ENCODE measurements at regions not wholly inside any gene's neighbourhood (a gene's known extent, or its start where the extent isn't known, plus 50 kb on each side); places are given as distances from the start of the nearest gene placed in this dataset.
"Not testable (repeated sequence)": the region's sequence is repeated elsewhere in the genome, so short reads cannot be mapped to it uniquely, and the experiment has no call there.

GRCh38 chr7:109467729-109468128 is 898.1 kb downstream of the DNAJB9 start:
- DNase-seq (ENCODE audit: low spot score) = not testable (repeated sequence)

GRCh38 chr7:109473172-109473571 is 903.5 kb downstream of the DNAJB9 start:
- DNase-seq (ENCODE audit: low spot score) = no peak

- no peak for DNase-seq (ENCODE audit: low spot score)
Measured at GRCh38 chr7:109476409-109476808, 906.7 kb downstream of the DNAJB9 start.

- no peak for DNase-seq (ENCODE audit: low spot score)
Measured at GRCh38 chr7:109479388-109479787, 909.7 kb downstream of the DNAJB9 start.

- not testable (repeated sequence) for DNase-seq (ENCODE audit: low spot score)
Measured at GRCh38 chr7:109490607-109491006, 920.9 kb downstream of the DNAJB9 start.

- DNase-seq (ENCODE audit: low spot score) = no peak
Measured at GRCh38 chr7:109497053-109497452, 927.4 kb downstream of the DNAJB9 start.

GRCh38 chr7:109498131-109498530 is 928.5 kb downstream of the DNAJB9 start:
- no peak for DNase-seq (ENCODE audit: low spot score)

GRCh38 chr7:109503421-109503820 is 933.7 kb downstream of the DNAJB9 start:
- DNase-seq (ENCODE audit: low spot score) = no peak

- no peak for DNase-seq (ENCODE audit: low spot score)
Measured at GRCh38 chr7:109522585-109522984, 952.9 kb downstream of the DNAJB9 start.

GRCh38 chr7:109527833-109528232 is 958.2 kb downstream of the DNAJB9 start:
- DNase-seq (ENCODE audit: low spot score) = no peak

- no peak for DNase-seq (ENCODE audit: low spot score)
Measured at GRCh38 chr7:109529712-109530111, 960.0 kb downstream of the DNAJB9 start.

- no peak for DNase-seq (ENCODE audit: low spot score)
Measured at GRCh38 chr7:109532262-109532992, 962.8 kb downstream of the DNAJB9 start.

- no peak for DNase-seq (ENCODE audit: low spot score)
Measured at GRCh38 chr7:109545686-109546085, 976.0 kb downstream of the DNAJB9 start.

- DNase-seq (ENCODE audit: low spot score) = no peak
Measured at GRCh38 chr7:109549471-109550193, 980.0 kb downstream of the DNAJB9 start.

- no peak for DNase-seq (ENCODE audit: low spot score)
Measured at GRCh38 chr7:109552017-109552416, 982.3 kb downstream of the DNAJB9 start.

- DNase-seq (ENCODE audit: low spot score) = no peak
Measured at GRCh38 chr7:109577265-109577664, 1007.6 kb downstream of the DNAJB9 start.

- no peak for DNase-seq (ENCODE audit: low spot score)
Measured at GRCh38 chr7:109579901-109580300, 1010.2 kb downstream of the DNAJB9 start.

- no peak for DNase-seq (ENCODE audit: low spot score)
Measured at GRCh38 chr7:109582211-109582610, 1012.5 kb downstream of the DNAJB9 start.

- not testable (repeated sequence) for DNase-seq (ENCODE audit: low spot score)
Measured at GRCh38 chr7:109596948-109597347, 1027.3 kb downstream of the DNAJB9 start.

GRCh38 chr7:109611656-109612055 is 1042.0 kb downstream of the DNAJB9 start:
- no peak for DNase-seq (ENCODE audit: low spot score)

- DNase-seq (ENCODE audit: low spot score) = no peak
Measured at GRCh38 chr7:109616551-109617069, 1046.9 kb downstream of the DNAJB9 start.

- no peak for DNase-seq (ENCODE audit: low spot score)
Measured at GRCh38 chr7:109622320-109622719, 1052.6 kb downstream of the DNAJB9 start.

GRCh38 chr7:109632890-109633289 is 1063.2 kb downstream of the DNAJB9 start:
- not testable (repeated sequence) for DNase-seq (ENCODE audit: low spot score)

Data from globus pallidus (tissue), 1 donor.